ENCODE measurements at regions not wholly inside any gene's neighbourhood (a gene's known extent, or its start where the extent isn't known, plus 50 kb on each side); places are given as distances from the start of the nearest gene placed in this dataset.

GRCh38 chr9:129342591-129343423 is 164.7 kb upstream of the IER5L start:
- DNase-seq (ENCODE audit: low read depth), result no peak

GRCh38 chr9:129341987-129342348 is 163.9 kb upstream of the IER5L start:
- DNase-seq (ENCODE audit: low read depth), result no peak

GRCh38 chr9:129341171-129341986 is 163.3 kb upstream of the IER5L start:
- DNase-seq (ENCODE audit: low read depth), result no peak

- no peak for DNase-seq (ENCODE audit: low read depth)
Measured at GRCh38 chr9:129340427-129341170, 162.5 kb upstream of the IER5L start.

- DNase-seq (ENCODE audit: low read depth), result no peak
Measured at GRCh38 chr9:129339539-129340157, 161.6 kb upstream of the IER5L start.

GRCh38 chr9:129338724-129339430 is 160.8 kb upstream of the IER5L start:
- no peak for DNase-seq (ENCODE audit: low read depth)

- DNase-seq (ENCODE audit: low read depth), result no peak
Measured at GRCh38 chr9:129337336-129338140, 159.5 kb upstream of the IER5L start.

GRCh38 chr9:129336601-129337331 is 158.7 kb upstream of the IER5L start:
- DNase-seq (ENCODE audit: low read depth), result no peak

- DNase-seq (ENCODE audit: low read depth), result no peak
Measured at GRCh38 chr9:129336130-129336528, 158.1 kb upstream of the IER5L start.

- DNase-seq (ENCODE audit: low read depth), result no peak
Measured at GRCh38 chr9:129335464-129336129, 157.5 kb upstream of the IER5L start.

GRCh38 chr9:129334105-129334935 is 156.3 kb upstream of the IER5L start:
- no peak for DNase-seq (ENCODE audit: low read depth)

- DNase-seq (ENCODE audit: low read depth), result no peak
Measured at GRCh38 chr9:129333617-129334104, 155.6 kb upstream of the IER5L start.

- no peak for DNase-seq (ENCODE audit: low read depth)
Measured at GRCh38 chr9:129332581-129332980, 154.5 kb upstream of the IER5L start.

GRCh38 chr9:129331772-129332500 is 153.9 kb upstream of the IER5L start:
- DNase-seq (ENCODE audit: low read depth), result no peak

- DNase-seq (ENCODE audit: low read depth), result no peak
Measured at GRCh38 chr9:129331493-129331765, 153.4 kb upstream of the IER5L start.

- DNase-seq (ENCODE audit: low read depth), result no peak
Measured at GRCh38 chr9:129330711-129331492, 152.8 kb upstream of the IER5L start.
